ENCODE measurements at regions not wholly inside any gene's neighbourhood (a gene's known extent, or its start where the extent isn't known, plus 50 kb on each side); places are given as distances from the start of the nearest gene placed in this dataset.
A peak's percentile ranks its signal among the peaks of the same experiment; 100 is the strongest.

DNA sequence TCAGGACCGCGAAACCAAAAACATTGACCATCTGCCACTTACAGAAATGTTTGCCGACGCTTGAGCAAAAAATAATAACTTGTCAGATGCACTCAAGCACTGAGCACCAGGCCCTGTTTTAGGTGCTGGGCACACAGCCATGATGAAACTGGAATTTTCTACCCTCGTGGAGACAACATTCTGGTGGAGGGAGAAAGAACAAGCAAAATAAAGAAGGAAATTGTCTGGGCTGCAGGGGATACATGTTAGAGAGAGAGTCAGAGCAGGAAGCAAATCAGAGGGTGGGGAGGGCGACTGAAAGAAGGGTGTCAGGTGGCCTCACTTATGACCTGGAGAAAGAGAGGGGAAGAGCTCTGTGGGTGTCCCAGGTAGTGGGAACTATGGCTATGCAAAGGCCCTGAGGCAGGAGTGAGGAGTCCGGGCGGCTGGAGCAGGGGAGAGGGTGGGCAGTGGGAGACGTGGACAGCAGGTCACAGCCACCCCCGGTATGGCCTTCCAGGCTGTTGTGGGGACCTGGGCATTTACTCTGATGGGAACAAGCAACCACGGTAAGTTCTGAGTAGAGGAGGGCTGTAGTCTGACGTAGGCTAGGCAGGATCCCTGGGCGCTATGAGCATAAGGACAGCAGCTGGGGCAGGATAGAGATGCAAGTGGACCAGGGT lies 78.8 kb downstream of the MYEOV start:
- Histone ChIP-seq H3K36me3 (ENCODE audit: control insufficient read depth in 2 of 4, insufficient read depth in 4 of 4, low read length in 3 of 4) (no peaks in the 10 kb centered on the region), H3K27ac (ENCODE audit: low read depth, low read length) (no peak overlapping the region), H3K27me3 (replicated peaks in 1 of 4; ENCODE audit: control insufficient read depth in 3 of 4, extremely low read depth in 1 of 4, insufficient read depth in 3 of 4, low read length in 3 of 4) (no peaks in the 10 kb centered on the region), H3K14ac (ENCODE audit: insufficient read length) (no peak overlapping the region), H3K4ac (replicated peaks; ENCODE audit: insufficient read length, low read depth, low read length) (no peak overlapping the region), H2BK15ac (ENCODE audit: low read length) (no peak overlapping the region), H4K5ac (ENCODE audit: insufficient read length, low read depth, low read length) (no peak overlapping the region), H3K9ac (replicated peaks in 1 of 4; ENCODE audit: extremely low read depth in 1 of 4, low read depth in 3 of 4, low read length in 3 of 4) (no peak overlapping the region), H4K20me1 (replicated peaks in 1 of 2; ENCODE audit: control insufficient read depth in 1 of 2, insufficient read depth in 2 of 2, low read length in 2 of 2) (no peaks in the 10 kb centered on the region), H2AK5ac (ENCODE audit: low read depth, low read length) (no peak overlapping the region), H3K23me2 (ENCODE audit: low read depth, low read length) (no peaks in the 10 kb centered on the region), H2BK20ac (ENCODE audit: low read length) (no peak overlapping the region), H3K79me2 (ENCODE audit: control insufficient read depth in 1 of 2, insufficient read depth in 2 of 2, low read length in 2 of 2) (no peaks in the 10 kb centered on the region), H3K56ac (replicated peaks; ENCODE audit: insufficient read length, low read depth, low read length) (no peak overlapping the region), H2BK12ac (ENCODE audit: low read depth, low read length) (no peak overlapping the region), H2BK120ac (replicated peaks; ENCODE audit: low read depth, low read length) (no peak overlapping the region), H3K23ac (ENCODE audit: insufficient read length) (no peak overlapping the region), H4K8ac (ENCODE audit: extremely low read depth, insufficient read depth, low read length) (no peak overlapping the region), H3K4me1 (replicated peaks in 1 of 4; ENCODE audit: control insufficient read depth in 3 of 4, insufficient read depth in 4 of 4, low read length in 3 of 4) (no peaks in the 10 kb centered on the region; a peak in 1 of 7 replicates), H3K4me2 (ENCODE audit: insufficient read depth in 1 of 2, low read depth in 2 of 2, low read length in 2 of 2) (no peak overlapping the region), H3K4me3 (ENCODE audit: extremely low read depth in 1 of 4, insufficient read depth in 2 of 4, low read depth in 3 of 4, low read length in 4 of 4) (no peak overlapping the region), H3K9me3 (ENCODE audit: insufficient read depth in 2 of 2, low read depth in 1 of 2, low read length in 1 of 2) (peaks cover 8 to 12% of the 10 kb centered on the region in 2 experiments; a peak in 3 of 4 replicates), H4K91ac (replicated peaks; ENCODE audit: insufficient read length, low read length) (no peak overlapping the region), H2AFZ (ENCODE audit: low read length) (no peak overlapping the region), H2BK5ac (ENCODE audit: low read depth, low read length) (no peak overlapping the region), H3K79me1 (ENCODE audit: low read depth, low read length) (no peaks in the 10 kb centered on the region), H3K18ac (ENCODE audit: extremely low read depth, low read length) (no peak overlapping the region)
- DNase-seq (ENCODE audit: low read depth in 1 of 2, low spot score in 2 of 2): peak in 1 of 2 experiments; percentile 26
- WGBS, 2 experiments (ENCODE audit: extremely low coverage in 1 of 2, insufficient coverage in 1 of 2, insufficient read length in 1 of 2, insufficient replicate concordance in 2 of 2, low coverage in 1 of 2, low lambda C conversion rate in 2 of 2, missing lambda C conversion rate in 1 of 2): 89% methylated on average over 12 of the region's 13 CpGs; no CpG with 5 or more reads in 1 of the 2 experiments
- TF ChIP-seq CEBPB (IDR thresholded peaks at IDR 0.05; ENCODE audit: low read depth, low read length): no peak
- no peak for TF ChIP-seq SP2 (IDR thresholded peaks at IDR 0.05; ENCODE audit: low read length)
- TF ChIP-seq SIN3A (conservative IDR thresholded peaks at IDR 0.05 in 1 of 2, IDR thresholded peaks at IDR 0.05 in 1 of 2; ENCODE audit: low read depth in 1 of 2, low read length in 2 of 2): no peak
- no peak for FAIRE-seq
- ChIA-PET CTCF (ENCODE audit: partially characterized antibody) (no interaction called here), POLR2A (ENCODE audit: partially characterized antibody) (no interaction called here)

Data from H1 (cell line).